Ecto neural progenitor cell (in vitro differentiated cells): ENCODE measurements at regions not wholly inside any gene's neighbourhood (a gene's known extent, or its start where the extent isn't known, plus 50 kb on each side); places are given as distances from the start of the nearest gene placed in this dataset.

Experiments used
- DNase-seq: peaks from one replicate; pipeline ENCODE4 v3.0.0-alpha.2; 2018; ENCODE audit warnings: low spot score

DNA sequence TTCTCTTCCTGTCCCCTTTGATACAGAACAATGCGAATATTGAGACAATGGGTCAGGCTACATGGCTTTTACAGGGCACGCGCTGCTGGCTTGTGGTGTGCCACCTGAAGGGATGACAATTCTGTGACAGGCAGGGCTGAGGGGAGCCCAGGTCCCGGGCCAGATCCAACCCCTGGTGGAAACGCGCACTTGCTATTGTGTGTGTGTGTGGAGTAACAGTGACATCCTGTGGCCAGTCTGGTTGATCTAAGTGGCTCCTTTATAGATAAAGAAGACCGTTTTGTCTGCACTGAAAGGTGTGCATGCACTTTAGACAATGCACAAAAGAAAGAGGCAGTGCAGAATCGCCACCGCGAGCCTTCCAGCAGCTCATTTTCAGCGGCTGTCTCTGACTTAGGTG is 273.6 kb downstream of the HRH4 start:
- peak; percentile 58 for DNase-seq

DNA sequence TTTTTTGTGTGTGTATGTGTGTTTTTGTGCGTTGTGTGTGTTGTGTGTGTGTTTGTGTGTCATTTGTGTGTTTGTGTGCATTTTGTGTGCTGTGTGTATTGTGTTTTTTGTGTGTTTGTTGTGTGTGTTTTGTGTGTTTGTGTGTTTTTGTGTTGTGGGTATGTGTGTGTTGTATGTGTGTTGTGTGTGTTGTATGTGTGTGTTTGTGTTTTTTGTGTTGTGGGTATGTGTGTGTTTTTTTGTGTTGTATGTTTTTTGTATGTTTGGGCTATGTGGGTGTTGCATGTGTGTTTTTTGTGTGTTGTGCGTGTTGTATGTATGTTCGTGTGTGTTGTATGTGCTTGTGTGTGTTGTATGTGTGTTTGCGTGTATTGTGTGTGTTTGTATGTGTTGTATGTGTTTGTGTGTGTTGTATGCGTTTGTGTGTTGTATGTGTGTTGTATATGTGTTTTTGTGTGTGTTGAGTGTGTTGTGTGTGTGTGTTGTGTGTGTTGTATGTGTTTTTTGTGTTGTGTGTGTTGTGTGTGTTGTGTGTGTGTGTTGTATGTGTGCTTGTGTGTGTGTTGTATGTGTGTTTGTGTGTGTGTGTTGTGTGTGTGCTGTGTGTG is 275.3 kb downstream of the HRH4 start:
- DNase-seq: peak; percentile 25

DNA sequence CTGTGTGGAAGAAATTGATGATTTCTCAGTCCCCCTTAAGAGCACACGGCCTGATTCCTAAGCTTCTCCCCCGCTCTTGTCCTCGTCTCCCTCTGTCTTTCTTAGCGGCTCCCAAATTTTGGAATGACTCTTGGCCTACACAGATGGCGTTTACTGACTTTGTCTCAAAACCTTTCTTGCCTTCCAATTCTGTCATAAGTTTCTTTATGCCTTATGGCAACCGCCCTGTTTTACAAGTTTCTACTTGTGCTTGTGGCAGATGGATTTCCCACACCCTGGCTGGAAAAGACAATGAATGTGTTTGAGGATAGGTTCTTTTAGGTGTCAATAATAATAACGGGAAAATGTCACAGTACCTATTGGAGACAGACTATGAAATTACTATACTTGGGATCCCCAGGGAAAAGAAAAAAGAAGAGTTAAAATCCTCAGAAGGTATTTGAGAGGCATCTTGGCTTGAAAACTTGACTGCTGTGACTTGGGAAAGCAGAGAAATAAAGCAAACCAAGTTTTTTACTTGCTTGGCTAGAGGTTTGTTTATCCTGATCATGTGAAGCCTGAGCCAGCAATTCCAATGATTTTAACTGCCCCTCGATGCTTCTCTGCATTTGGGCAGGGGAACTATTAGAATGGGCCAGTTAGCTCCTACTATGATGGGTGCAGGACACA is 276.4 kb downstream of the HRH4 start:
- DNase-seq: no peak

DNA sequence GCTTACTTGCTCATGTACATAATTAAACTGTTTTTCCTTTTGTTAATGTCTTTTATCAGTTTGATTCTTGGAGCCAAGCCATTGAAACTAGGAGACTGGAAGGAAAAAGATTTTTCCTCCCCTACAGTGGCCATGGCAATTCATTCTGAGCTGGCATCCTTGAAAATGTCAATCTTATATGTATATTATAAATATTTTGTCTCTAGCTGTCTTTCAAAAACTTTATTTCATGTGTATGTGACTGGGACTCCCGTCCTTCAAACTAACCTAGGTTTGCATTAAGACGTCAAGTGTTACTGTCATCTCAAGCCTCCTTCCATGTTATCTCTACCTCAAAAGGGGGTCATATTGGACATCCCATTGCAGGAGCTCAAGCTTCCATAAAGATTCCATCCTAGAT is 280.4 kb downstream of the HRH4 start:
- DNase-seq: no peak

DNA sequence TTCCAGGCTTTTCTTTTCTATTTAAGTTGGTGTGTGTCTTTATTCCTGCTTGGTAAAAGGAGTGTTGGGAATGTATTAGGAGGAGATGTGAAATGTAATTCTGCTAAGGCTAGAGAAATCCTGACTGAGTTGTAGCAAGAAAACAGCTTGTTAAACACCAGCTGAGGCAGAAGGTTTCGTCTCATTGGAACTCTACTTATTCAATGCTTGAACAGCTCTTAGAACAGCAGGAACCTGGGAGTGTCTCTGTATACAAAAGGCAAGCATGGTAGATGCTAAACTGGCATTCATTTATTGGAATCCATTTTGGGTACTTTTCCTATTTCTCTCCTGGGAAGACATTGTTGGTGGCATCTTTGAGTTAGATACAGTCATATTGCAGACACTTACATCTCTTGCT is 280.9 kb downstream of the HRH4 start:
- no peak for DNase-seq

DNA sequence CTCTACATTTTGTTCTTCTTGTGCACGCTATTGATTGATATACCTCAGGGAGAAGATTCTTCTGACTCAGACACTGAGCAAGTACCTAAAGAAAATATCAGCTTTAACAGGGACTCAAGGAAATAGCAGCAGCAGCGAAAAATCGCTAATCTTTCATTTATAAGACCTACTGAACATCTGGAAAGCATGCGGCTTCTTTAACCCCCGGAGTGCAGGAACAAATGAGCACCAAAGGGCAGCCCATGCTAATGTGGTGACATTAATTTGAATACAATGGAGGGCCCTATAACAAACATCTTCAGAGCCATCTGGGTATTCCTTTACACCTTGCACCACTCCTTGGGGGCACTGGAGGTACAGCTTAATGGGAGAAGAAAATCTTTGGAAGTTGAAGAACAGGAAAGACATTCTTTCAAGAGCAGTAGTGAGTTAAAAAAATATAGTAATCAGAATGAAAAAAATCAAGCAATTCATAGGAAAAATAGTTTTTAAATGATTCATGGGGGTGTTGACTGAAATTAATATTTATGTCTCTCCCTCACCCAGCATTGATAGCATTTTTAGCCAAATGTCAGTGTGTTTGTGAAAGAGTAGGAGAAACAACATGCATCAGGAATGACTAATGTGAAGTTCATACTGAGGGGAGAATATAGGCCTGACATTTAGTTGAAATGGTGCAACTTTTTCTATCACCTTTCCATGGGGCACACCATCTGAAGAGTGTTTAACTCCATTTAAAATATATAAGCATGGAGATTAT is 281.7 kb downstream of the HRH4 start:
- no peak for DNase-seq

DNA sequence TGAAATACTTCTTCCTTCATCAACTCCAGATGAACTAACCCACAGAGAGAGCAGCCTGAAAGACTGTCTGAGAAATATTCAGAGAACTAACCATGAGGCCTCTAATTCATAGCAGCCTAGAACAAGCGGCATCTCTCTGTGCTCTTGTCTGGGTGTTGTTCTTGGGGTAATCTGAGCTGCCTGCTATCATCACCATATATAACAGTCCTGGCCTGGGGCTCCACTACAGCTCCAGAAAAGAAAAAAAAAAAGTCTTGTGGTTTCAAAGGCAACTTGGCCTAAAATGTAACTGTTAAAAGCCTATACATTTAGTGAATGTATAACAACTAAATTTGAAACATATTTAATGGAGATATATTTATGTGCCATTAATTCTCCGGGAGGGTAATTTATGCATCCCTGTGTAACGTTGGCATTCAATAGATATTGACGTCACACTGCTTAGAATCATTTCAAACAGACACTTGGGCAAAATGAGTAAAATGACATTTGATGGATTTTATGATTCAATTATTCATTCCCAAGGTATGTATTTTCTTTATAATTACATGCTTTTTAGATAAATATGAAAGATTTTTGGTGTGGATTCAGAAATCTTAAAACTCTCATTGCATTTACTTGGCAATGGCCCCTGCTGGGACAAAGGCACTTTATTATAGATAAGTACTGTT is 294.3 kb downstream of the HRH4 start:
- DNase-seq: no peak

DNA sequence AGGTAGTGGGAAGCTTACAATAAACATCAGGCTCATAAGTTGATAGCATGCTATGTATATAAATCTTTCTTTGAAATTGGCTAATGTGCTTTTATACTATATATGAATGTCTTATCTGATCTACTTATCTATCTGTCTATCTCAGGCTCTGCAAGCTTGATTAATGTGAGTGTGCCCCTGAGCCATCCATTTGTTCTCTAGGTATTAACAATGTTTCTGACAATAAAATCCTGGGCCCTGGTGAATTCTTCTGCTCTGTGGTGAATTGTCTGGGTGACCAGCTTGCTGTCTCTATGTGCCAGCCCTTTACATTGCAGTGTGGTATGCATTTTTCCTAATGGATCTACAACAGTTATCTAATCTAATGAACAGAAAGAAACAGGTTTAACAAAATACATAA is 295.9 kb downstream of the HRH4 start:
- no peak for DNase-seq

DNA sequence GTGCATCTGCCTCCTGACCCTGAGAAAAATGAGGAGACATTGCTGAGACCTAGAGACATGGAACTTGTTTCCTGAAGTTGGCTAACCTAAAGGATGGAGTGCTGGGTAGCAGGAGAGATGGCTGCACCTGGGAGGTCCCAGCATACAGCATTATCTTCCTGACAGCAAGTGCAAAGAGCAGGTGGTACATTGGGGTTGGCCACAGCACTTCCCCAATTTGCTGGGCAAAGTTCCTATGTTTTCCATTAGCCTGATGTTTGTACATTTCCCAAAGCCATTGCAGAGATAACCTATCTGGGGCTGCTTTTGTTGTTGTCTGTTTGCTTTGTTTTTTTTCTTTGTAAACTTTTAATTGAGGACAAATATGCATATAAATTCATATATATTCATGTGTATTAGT is 296.7 kb downstream of the HRH4 start:
- no peak for DNase-seq

DNA sequence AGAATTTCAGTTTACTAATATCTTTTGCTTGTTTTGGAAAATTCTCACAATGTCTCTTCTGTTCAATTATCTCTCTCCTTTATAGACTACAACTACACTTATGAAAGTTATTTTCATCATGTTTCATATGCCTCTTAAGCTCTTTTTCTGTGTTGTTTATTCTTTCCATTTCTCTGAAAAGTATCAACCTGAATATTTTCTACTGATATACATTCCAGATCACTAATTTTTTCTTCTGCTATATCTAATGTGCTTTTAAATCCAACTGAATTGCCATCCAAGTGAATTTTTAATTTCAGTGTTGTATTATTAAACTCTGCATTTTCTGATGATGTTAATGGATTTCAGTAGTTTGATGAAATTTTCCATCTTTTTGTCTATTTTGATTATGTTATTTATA is 301.3 kb downstream of the HRH4 start:
- DNase-seq: no peak

DNA sequence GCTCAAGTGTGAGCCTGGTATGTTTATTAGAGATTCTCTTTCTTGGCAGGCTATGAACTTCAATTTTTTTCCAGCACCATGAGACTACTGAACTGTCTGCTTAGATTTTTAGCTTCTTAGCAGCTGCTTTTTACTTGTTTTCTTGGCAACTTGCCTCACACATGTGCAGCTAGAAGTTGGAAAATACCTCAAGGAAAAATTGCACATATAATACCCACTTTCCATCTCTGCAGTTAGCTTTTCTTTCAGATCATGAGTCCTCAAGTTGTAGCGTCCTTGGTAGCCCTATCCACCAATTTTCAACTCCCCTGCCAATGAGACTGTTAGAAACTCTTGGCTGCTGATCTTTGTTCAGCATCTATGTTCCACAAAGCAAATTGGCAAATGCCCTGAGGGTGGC is 302.1 kb downstream of the HRH4 start:
- no peak for DNase-seq

DNA sequence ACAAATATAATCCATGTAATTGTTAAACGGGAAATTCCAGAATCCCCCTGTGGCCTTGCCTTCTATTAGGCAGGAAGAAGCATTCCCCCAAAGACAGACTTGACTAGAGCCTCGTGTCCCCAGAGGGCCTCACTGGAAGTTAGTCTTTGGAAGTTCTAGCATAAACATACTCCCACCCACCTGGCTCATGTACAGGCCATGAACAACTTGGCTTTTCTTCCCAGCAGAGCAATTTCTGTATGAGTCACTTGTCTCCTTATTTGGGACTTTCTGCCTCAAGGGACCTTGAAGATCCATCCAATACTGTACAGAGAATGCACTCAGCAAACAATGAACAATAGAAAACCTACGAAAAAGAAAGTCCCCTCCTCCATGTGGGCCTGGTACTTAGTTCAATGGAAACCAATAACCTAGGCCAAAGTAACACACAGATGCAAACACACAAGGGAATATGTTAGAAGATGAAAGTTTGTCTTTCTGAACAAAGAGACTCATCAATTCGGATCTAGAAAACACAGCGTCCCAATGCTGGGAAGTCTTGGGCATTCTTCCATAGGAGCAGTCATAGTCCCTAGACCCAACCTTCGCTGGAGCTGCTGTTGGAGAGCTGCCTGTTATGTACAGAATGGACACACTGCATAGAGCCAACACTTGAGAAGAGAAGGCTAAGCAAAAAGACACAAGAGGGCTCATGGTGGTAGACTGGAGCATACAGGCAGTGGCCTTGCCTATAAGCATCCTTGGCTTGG is 303.5 kb downstream of the HRH4 start:
- no peak for DNase-seq

DNA sequence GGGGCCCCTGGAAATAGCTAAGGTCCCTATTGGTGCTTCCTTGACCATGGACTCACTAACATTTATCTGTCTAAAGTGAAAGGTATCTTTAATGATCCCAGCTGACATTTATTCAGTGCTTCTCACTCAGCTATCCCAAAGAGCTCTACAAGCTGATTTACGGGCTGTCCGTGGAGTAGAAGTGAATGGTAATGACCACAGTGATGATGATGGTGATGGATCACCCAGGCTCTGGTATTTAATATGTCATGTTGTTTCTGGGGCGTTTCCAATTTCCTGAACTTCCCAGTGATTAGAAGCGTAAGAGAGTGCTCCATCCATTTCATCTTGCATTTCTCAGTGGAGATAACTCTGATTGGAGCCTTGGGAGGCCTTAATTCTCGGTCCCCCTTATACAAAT is 304.3 kb downstream of the HRH4 start:
- DNase-seq: no peak

DNA sequence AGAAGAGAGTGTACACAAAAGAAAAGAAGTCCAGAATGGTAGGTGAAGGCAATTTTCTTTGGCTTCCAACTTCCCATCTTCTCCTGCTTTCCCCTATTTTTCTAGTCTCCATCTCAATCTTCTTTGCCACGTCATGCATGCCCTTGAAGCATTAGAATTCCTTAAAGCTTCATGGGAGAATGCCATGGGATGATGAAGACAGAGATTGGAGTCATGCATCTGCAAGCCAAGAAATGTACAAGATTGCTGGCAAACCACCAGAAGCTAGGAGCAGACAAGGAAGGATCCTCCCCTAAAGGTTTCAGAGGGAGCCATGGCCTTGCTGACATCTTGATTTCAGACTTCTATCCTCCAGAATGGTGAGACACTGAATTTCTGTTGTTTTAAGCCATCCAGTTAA is 305.9 kb downstream of the HRH4 start:
- DNase-seq: no peak

DNA sequence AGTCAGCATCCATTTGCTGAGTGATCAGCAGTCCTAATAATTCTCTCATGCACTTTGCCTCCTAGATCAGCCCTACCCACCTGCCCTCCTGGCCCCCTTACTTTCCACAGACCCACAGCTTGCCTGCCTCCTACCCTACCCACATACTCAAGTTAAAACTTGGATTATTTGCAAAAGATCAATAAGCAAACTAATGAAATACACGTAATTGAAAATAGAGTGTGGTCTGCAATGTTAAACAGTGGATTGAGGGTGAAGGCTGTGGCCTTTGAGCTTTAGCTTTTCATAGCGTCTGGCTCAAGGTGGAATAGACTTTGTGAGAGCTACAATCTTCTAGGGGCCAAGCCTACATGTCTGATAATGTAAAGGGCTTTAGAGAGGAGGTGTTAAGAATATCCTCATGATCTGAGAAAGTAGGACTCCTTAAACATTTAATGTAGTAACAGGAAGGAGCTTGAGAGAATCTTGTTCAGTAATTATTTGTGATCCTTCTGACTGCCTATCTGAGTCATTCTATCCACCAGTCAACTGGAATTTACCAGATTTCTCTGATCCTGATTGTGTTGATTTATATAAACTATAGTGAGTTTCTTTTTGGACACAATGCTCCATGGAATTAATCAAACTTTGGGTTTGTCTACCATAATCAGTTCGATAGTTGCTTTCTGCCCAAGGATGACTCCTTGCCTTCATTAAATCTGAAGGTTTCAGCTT is 310.0 kb downstream of the HRH4 start:
- no peak for DNase-seq

DNA sequence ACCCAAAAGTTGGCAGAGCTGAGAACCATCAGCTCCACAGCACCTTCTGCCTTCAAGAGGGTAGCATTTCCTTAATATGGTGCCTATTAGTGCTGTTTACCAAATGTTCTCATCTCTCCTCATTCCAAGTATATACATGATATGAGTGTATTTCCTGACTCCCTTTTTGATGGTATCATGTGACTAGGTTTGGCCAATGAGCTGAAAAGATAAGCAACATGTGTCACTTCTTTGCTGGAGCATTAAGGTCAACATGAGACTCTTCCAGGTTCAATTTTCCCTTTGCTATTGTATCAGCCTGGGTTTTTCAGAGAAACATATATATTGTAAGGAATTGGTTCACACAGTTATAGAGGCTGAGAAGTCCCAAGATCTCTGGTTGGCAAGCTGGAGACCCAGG is 310.9 kb downstream of the HRH4 start:
- no peak for DNase-seq

DNA sequence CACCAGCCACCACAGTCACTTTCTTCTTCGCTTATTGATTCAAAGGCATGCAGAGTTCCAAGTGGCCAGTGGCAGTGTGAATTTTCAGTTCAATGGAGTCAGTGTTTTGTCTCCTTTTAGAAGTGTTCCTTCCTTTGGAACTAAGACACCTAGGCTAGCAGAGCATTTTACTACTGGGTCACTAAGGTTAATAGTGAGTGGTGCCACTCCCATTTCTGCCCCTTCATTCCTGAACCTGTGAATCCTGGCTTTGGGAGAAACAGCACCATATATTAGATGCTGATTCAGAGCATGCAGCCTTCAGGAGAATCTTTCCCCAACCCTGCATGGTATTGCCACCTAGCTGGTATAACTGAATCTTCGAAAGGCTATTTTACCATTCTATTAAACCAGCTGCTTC is 312.7 kb downstream of the HRH4 start:
- DNase-seq: no peak

DNA sequence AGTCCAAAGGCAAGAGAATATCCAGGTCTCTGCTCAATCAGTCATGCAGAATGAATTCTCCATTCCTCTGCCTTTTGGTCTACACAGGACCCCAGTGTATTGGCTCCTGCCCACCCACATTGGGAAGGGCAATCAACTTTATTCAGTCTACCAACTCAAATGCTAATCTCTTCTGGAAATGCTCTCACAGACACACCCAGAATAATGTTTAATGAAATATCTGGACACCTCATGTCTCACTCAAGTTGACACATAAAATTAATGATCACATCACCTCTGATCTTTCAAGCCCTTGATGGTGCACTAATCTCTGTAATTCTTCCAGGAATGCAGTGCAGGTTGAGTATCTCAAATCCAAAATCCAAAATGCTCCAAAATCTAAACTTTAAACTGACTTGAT is 315.6 kb downstream of the HRH4 start:
- DNase-seq: no peak

DNA sequence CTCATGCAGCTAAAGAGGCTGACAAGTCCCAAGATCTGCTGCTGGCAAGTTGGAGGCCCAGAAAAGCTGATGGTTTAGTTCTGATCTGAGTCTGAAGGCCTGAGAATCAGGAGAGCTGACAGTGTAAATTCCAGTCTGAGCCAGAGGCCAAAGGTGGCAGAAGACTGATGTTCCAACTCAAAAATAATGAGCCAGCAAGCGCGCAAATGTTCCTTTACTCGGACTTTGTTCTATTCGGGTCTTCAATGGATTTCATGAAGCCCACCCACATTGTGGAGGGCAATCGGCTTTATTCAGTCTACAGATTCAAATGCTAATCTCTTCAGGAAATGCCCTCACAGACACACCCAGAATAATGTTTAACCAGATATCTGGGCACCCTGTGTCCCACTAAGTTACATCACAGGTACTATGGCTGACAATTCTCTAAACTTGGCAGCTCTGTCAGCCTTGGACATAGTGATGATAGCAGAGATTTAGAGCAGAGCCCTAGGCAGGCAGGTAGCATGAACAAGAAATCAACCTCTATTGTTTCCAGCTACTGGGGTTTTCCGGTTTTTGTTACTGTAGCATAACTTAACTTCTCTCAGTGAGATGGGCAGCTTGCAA is 318.5 kb downstream of the HRH4 start:
- no peak for DNase-seq

DNA sequence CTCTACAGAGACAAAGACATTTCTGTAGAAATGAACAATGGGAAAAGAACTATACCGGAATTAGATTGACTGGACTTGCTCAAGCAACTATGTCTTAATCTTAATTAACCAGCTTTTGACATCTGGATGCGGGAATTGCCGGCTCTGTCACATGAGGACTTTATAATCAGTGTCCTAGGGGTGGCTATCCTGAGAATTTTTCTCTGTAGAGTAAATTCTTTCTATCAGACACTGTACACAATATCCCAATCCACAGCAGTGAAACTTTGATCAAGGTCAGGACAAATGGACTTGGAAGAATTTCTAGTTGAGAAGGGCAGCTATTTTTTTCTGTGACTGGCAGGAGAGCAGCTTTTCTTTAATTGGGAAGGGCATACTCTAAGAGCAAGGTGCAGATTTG is 322.1 kb downstream of the HRH4 start:
- no peak for DNase-seq

DNA sequence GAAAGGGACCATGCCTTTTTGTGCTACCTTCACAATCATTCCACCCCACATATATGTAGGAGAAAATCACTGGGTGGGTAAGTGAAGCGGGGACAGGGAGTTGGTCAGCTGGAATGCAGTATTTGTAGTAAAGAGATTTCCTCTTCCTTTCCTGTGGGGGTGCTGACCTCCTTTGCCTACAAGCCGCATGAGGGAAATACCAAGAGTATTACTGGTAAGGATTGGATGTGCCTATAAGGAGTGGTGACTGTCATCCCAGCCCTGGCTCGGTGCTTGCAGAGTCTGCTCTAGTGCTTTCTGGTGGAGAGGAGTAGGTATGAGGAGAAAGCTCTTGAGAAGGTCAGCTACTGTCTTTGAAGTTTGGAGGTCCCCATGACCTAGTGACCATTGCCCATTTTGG is 324.6 kb downstream of the HRH4 start:
- no peak for DNase-seq
